Astrocyte of the hippocampus (primary cell): ENCODE measurements at regions not wholly inside any gene's neighbourhood (a gene's known extent, or its start where the extent isn't known, plus 50 kb on each side); places are given as distances from the start of the nearest gene placed in this dataset.

Source experiments
- DNase-seq: peaks from one replicate; pipeline ENCODE4 v3.0.0; 2011; ENCODE audit warnings: low read depth, low spot score

GRCh38 chr13:111925146-111925875 is 141.6 kb upstream of the SOX1 start:
- DNase-seq = no peak

GRCh38 chr13:111926501-111927180 is 140.3 kb upstream of the SOX1 start:
- DNase-seq = no peak

GRCh38 chr13:111927181-111927540 is 139.8 kb upstream of the SOX1 start:
- no peak for DNase-seq

GRCh38 chr13:111929036-111929616 is 137.8 kb upstream of the SOX1 start:
- no peak for DNase-seq

- DNase-seq = no peak
Measured at GRCh38 chr13:111936267-111936925, 130.6 kb upstream of the SOX1 start.

- DNase-seq = peak; percentile 10
Measured at GRCh38 chr13:111937777-111938311, 129.1 kb upstream of the SOX1 start.

GRCh38 chr13:111938741-111939665 is 127.9 kb upstream of the SOX1 start:
- DNase-seq = no peak

GRCh38 chr13:111939666-111940278 is 127.2 kb upstream of the SOX1 start:
- no peak for DNase-seq

- no peak for DNase-seq
Measured at GRCh38 chr13:111940892-111941291, 126.1 kb upstream of the SOX1 start.

- no peak for DNase-seq
Measured at GRCh38 chr13:111941845-111942447, 125.0 kb upstream of the SOX1 start.

GRCh38 chr13:111943229-111943795 is 123.6 kb upstream of the SOX1 start:
- DNase-seq = no peak

GRCh38 chr13:111944171-111944583 is 122.8 kb upstream of the SOX1 start:
- no peak for DNase-seq

GRCh38 chr13:111945086-111945485 is 121.9 kb upstream of the SOX1 start:
- no peak for DNase-seq

- no peak for DNase-seq
Measured at GRCh38 chr13:111946214-111946613, 120.7 kb upstream of the SOX1 start.

- DNase-seq = no peak
Measured at GRCh38 chr13:111947026-111947810, 119.7 kb upstream of the SOX1 start.

GRCh38 chr13:111947876-111948275 is 119.1 kb upstream of the SOX1 start:
- no peak for DNase-seq

- DNase-seq = no peak
Measured at GRCh38 chr13:111948281-111948680, 118.7 kb upstream of the SOX1 start.

- no peak for DNase-seq
Measured at GRCh38 chr13:111948811-111949210, 118.1 kb upstream of the SOX1 start.

- DNase-seq = no peak
Measured at GRCh38 chr13:111949311-111949710, 117.6 kb upstream of the SOX1 start.
